Globus pallidus (tissue), 1 donor: ENCODE measurements at regions not wholly inside any gene's neighbourhood (a gene's known extent, or its start where the extent isn't known, plus 50 kb on each side); places are given as distances from the start of the nearest gene placed in this dataset.

ENCODE experiments used
- DNase-seq: peaks from one replicate; pipeline ENCODE4 v3.0.0-alpha.2; 2015; ENCODE audit warnings: low spot score

DNA sequence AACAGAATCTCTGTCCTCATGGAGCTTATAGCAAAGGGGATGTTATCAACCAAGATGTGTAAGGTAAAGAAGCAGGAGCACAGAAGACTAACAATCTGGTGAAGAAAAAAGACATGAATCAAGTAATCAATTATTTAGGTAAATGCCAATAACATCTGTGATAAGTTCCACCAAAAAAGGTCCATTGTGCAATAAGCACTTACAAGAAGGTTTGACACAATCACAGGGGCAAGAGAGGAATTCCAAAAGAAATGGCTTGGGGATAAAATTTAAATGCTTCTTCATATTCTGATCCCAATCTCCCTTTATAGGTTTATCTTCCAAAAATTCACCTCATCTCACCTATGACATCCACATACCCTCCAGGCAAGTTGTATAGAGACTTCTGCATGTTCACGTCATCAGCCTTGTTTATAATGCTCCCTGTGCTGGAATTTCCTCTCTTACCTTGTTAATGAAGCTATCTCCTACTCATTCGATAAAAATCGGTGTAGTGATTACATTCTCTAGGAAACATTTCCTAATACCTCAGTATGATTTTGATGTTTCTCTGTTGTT, 53.6 kb upstream of the DPT start:
- no peak for DNase-seq

DNA sequence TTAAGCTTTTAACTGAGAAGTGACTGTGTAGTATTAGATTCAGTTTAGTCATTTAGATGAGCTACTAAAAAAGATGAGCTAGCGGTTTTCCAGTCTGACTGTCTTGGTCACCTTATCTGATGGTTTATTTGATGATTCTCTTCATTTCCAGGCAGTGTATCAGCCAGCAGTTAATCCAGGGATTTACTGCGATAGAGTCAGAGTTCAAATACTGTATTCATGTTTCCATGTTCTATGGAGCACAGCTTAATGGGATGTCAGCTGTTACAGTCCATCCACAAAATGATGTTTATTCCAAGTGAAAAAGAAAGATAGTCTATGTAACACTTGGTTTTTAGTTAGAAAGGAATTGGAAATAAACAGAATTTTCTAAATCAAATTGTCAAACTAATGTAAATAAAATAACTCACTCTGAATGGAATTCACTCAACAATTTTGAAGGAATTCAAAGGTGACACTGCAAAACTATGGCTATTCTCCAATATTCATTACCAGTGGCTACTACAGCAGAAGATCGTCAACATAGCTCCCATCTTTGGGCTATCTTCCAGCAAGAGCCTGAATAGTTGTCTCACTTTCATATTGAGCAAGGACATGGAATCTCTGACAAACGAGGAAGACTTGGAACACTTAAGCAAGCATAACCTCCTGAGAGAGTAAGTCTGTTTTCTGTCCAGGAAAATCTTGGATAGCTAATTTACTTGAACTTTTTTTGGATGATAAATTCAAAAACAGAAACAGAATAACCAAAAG, 54.6 kb upstream of the DPT start:
- no peak for DNase-seq

DNA sequence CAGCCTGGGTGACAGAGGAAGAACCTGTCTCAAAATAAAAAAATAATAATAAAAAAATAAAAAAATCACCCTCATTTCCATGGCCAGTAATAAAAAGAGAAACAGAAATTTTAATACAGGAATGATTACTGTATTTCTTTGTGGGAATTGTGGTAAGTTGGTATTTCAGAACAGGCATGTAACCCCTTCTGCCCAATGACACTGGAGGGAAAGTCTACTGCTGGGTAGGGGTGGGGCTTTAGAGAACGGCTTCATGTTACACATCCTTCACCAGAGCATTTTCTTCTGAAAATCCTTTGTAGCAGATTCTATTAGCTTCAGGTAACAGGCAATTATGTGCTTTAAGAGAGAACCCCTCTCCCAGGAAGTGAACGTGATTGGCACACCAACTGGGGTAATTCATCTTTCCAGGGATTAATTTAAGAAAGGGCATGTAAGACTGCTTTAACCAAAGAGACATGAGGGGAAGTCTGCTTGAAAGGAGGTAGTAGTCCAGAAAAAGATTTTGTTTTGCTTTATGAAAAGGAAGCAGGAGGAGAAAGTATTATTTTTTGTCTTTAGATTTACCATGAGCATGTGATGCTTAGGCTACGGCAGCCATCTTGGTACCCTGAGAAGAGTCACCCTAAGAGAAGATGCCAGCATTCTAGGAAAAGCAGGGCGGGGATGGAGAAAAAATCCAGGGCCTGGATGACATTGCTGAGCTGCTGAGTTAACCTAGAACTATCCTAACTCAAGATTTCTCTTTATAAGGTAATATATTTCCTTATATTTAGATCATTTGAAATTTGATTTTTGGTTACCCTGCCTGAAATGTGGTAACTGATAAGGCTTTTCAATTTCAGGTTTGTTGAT, 57.7 kb upstream of the DPT start:
- no peak for DNase-seq

DNA sequence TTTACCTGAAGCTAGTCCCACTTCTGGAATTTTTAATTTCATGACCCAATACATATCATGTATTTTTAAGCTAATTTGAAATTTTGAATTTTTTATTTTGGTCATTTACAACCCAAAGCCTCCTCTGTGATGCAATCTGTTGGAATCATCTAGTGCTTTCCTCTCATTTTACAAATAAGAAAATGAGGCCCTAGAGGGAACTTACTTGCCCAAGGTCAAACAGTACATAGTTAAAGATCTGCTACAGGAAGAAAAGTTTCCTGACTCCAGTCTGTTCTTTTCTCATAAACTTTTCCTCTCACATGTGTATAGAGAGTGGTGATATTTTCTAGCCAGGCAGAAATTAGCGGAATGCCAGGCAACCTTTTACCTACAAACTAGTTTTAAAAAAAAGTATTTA, 59.3 kb upstream of the DPT start:
- no peak for DNase-seq

DNA sequence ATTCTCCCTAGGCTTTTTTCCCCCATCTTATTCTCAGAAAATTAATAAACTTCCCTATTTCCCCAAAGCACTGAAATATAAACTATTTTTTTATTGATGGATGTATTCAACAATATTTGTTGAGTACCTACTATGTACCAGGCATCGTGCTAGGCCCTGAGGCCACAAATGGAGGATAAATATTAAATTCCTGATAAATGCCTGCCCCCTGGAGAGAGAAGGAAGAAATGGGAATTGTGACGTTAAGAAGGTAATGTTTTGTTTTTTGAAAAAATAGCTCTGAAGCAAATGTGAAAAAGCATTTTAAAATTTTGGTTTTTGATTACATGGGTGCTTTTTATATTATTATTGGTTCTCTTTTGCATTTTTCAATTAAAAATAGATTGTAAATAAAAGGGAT, 60.5 kb upstream of the DPT start:
- no peak for DNase-seq

DNA sequence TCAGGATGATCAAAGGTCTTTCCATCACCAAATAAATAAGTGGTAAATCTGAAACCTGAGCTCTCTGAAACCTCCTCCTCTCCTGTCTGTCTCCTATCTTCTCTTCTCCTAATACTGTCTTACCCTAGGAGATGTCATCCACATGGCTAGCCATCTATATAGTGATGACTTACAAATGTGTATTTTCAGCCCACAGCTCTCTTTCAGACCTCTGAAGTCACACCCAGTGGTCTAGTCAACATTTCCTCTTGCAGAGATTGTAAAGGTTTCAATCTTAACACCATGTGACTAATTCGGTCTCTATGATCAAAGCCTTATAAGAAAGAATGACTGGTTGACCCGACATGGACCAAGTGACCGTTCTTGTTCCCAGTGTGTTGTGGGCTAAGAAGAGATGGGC, 63.1 kb upstream of the DPT start:
- DNase-seq = no peak

DNA sequence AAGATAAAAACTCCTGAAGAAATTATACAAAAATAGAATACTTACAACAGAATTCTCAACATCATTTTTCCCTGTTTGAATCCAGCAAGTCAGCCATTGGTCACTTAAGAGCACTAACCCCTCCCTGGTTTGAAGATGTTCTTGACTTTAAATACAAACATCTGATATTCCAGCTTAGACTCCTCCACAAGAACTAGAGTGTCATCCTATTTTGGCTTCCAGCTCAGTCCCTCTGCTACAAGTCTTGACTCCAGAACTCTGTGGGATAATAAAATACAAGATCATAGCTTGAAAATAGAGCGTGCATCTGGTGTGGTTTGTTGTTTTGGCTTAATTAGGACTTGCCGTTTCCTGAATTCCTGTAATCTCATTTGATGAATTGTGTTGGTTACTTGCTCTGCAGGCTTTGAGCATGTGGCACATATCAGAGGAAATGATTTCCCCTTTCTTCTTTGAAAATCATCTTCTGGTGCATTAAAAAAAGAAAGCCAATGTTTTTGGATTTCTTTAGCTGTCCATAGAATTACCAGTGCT, 63.7 kb upstream of the DPT start:
- DNase-seq = no peak

DNA sequence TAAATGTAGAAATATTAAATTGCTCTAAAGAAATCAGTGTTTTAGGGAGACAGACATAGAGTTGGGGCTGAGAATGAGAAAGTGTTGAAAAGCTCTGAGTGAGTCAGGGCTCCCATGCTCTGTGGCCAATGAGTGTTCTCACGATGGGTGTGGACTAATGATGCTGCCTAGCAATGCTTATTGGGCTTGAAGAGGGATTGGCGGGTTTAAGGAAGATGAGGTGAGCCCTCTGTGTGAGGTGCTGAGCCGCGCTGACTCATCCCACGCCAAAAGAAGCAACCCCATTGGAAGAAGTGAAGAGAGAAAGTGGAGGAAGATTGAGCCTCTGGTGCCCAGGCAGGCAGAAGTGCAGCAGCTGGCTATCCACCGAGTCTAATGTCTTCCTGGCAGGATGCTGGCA, 65.1 kb upstream of the DPT start:
- DNase-seq = no peak

DNA sequence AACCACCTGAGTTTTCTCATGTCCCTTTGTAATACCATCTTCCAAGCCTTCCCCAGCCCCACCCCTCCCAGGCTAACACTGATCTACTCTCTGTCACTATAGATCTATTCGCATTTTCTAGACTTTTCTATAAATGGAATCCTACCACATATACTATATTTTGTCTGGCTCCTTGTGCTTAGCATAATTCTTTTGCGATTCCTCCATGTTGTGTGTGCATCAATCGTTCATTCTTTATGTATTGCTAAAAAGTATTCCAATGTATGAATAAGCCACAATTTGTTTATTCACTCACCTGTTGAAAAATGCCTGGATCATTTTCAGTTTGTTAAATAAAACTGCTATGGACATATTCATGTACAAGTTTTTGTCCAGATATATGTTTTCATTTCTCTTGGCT, 66.7 kb upstream of the DPT start:
- DNase-seq = no peak

DNA sequence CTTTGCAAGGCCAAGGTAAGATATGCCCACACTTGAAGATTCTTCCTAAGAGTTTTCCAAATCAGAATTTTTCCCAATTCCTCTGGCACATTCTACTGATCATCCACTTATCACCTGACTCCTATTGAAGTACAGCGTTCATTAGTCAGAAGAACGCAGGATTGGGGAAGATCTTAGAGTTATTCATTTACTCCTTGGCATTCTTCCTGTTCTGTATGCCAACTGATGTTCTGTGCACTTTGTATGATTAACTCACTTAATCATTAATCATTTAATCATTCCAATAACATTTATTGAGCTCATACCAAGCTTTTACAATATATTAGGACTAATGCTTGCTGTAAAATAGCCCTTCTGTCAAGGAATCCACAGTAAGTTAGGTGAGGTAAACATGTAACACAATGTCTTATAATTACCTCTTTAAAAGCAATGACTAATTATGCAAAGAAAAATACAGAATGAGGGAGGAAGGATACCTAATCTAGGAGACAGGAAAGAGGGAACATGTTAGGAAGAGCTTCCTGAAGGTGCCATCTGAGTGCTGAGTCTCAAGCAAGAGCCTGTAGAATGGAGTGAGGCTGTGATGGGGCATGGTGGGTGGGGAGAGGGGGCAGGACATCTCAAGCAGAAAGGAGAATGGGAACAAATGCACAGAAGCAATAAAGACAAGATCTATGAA, 71.1 kb upstream of the DPT start:
- DNase-seq = no peak

DNA sequence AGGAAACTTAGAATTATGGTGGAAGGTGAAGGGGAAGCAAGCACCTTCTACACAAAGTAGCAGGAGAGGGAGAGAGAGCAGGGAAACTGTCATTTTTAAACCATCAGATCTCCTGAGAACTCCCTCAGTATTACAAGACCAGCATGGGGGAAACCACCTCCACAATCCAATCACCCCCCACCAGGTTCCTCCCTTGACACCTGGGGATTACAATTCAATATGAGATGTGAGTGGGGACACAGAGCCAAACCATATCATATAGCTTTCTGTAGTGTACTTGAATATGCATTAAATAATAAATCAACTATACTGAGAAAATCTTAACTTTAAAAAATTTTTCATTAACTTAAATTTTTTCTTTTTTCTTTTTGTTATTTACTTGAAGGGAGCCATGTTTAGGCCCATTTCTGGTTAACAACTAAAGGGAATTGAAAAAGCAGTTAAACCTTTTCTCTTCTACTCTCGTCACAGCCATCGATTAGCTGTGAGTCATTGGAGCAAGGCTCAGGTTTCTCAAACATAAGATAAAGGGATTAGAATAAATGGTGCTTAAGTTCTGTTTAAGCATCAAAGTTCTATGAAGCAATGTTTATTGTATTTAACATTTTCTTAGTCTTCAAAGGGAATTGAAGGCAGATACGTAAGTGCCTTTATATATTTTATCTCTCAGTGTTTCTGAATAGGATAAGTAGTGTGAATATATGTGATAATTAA, 72.2 kb upstream of the DPT start:
- no peak for DNase-seq

DNA sequence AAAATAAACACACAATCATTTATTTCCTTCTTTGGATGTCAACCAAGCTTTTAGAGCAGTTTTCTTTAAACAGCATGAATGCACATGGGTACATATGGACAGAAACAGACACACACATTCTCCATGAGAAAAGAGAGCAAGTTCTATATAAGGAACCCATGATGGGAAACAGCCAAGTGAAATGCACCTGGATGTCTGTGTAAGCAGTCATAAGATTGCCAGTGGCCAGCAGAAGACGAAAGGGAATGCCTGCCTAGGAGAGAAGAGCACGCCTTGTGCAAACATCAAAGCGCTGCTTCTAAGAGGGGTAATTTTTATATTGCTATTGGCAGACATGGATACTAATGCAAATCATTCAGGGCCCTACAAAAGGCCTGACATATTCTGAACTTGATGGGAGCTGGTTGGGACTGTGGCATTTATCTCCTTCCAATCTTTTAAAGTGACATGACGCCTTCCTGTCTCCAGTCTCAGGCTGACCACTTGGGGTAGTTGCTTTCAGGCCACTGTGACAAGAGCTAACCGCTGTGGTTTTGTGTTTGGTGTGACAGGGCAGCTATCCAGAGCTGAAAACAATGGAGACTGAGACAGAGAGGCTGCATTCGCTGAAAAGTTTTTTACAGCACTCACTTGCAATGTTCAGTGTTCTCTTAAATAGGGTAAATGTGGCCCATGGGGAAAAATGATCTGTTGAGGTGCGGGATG, 75.0 kb upstream of the DPT start:
- DNase-seq = peak; percentile 77

DNA sequence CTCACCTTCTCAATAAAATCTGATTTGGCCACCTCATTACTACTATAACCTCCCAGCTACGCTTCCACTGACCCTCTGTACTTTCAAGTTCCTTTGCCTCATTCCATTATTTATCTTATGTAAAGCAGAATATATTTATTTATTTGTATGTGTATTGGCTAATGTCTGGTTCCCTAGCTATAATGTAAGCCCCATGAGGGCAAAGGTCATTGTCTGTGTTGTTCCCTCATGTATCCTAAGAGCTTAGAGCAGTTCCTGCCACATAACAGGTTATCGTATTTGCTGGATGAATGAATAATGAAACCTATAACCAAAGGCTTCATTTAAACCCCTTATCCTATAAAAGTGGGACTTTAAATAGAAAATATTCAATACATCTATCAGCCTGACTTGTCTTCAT, 77.9 kb upstream of the DPT start:
- no peak for DNase-seq

DNA sequence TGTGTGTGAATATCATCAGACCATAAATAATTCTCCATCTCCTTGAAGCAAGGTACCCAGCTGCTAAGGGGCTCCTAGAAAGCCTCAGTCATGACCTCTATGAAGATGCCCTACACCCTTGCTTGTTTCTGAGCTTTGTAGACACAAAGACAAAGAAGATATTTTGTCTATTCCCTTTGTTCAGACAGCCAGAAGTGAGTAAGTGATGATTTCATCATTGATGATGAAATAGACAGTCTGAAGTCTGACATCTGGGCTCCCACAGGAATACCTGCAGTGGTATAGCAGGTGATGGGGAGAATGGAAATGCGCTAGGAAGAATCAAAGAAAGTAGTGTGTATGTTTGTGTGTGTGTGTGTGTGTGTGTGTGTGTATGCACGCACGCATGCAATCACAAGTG, 82.2 kb upstream of the DPT start:
- DNase-seq = no peak

DNA sequence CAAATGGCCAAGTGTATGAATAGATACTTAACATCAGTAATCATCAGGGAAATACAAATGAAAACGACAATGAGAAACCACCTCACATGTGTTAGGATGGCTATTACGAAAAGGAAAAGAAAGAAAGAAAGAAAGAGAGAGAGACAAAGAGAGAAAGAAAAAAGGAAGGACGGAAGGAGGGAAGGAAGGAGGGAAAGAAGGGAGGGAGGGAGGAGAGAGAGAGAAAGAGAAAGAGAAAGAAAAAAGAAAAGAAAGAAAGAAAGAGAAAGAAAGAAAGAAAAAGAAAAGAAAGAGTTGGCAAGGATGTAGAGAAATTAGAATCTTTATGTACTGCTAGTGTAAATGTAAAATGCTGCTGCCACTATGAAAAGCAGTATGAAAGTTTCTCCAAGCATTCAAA, 90.7 kb upstream of the DPT start:
- no peak for DNase-seq

DNA sequence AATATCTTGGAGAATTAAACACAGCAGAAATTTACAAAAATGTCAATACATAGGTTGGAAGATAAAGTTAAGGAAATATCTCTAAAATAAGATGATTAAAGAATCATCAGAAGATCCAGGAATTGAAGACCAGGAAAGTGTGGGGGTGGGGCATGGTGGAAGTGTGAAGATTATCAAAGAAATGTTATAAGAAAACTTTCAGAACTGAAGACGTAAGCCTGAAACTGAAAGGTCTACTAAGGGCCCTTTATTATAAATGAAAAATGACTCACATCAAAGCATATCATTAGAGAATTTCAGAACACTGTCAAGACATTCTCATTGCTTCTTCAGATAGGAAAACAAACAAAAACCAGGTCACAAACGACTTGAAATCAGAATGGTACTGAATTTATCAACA, 92.4 kb upstream of the DPT start:
- DNase-seq = no peak

DNA sequence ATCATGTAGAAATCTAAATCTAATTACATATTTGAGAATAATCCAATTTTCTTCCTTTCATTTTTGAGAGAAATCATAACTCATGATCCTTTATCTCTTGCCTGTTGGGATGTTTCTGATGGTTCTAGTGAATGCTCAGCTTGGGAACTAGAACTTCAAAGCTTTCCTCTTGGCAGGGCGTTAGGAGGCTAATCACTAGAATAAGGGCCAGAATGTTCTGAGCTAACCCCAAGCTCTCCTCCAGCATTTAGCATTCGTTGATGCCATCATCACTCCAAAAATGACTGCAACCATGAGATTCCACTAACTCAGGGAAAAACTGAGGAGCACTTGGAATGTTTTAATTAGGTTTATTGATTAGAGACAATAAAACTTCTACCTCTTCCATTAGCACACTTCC, 93.9 kb upstream of the DPT start:
- DNase-seq = no peak

DNA sequence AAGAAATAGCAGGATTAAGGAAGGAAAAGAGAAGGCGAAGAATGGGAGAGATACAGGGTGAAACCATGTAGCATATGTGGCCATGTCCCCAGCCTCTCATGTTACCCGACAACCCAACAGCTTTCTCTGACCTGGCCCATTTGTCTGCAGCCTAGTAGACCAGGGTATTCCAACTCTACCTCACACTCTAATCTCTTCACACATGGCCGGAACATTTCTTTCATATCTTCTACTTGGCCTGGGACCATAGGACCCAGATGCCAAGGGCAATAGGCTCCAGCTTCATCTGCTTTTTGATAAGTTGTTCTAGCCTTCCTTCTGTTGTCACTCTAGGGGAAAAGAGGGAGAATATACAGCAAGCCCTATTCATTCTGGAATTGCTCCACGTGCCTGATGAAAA, 95.0 kb upstream of the DPT start:
- no peak for DNase-seq

DNA sequence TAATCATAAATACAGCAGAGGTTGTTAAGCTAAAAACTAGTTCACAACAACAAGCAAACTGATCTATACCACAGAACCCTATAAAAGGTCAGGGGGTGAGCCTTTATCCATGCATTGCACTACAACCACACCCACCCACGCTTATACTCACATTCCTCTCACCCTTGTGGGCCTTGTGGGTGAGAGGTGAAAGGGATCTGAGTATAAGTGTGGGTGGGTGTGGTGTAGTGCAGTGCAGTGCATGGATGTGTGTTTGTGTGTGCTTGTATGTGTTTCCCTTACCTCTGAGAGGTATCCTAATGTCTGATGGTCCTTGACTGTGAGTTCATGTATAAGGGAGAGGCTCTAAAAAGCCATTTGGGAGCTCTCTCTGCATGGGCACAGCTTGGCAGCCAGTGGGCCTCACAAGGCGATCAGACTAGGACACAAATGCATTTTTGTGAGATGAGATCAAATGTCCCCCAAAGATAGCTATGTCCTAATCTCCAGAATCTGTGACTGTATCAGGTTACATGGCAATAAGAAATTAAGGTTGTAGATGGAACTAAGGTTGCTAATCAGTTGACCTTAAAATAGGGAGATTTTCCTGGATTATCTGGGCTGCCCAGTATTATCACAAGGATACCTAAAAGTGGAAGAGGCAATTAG, 95.5 kb upstream of the DPT start:
- DNase-seq = no peak

DNA sequence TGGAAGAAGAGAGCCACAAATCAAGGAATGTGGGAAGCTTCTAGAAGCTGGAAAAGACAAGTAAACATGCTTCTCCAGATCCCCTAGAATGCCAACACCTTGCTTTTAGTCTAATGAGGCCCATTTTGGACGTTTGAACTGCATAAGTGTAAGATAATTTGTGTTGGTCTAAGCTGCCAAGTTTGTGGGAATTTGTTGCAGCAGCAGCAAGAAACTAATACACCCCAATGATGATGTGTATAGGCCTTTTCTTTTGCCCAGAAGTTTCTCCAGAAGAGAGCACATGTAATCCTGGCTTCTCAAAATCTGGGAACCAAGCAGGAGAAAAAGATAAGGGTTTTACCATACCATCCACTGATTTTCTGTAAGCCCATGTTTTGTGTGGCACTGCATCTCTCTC, 96.1 kb upstream of the DPT start:
- DNase-seq = no peak

DNA sequence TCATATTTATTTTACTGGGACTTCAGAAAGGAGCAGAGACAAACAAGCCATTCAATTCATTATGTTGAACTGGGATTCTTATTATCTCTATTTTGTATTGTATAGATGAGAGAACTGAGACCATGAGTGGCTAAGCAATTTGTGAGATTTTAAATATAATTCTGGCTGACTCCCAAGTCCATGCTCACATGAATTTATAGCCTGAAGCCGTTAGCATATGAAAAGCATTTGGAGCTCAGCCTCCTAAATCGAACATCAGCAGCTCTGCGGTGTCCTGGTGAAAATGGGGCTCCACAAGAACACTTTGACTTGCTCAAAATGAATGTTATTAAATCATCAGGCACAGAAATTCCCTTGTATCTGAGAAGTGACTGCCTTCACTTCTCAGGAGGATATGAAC, 96.8 kb upstream of the DPT start:
- DNase-seq = no peak
